ENCODE measurements at regions not wholly inside any gene's neighbourhood (a gene's known extent, or its start where the extent isn't known, plus 50 kb on each side); places are given as distances from the start of the nearest gene placed in this dataset.

DNA sequence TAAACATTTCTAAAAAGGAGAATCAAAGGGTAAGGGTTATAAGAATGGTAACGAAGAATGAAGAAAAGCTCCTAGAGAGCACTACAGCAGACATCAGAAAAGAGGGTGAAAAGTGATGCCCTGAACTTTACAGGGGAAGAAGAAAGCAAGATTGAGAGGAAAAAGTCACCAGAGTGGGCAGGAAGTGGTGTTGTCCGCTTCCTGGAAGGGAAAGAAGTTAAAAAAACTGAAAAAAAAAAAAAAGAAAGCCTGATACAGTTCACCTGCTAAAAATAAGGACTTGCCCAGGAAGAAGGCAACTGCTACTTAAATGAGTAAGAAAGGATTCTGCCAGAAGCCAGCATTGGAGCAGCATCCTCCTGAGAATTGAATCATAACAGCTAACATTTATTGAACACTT is 330.1 kb upstream of the PHF14 start:
- TF ChIP-seq EZH2phosphoT487 (conservative IDR thresholded peaks at IDR 0.05; ENCODE audit: low read length): no peak
- TF ChIP-seq, protein P1, sequence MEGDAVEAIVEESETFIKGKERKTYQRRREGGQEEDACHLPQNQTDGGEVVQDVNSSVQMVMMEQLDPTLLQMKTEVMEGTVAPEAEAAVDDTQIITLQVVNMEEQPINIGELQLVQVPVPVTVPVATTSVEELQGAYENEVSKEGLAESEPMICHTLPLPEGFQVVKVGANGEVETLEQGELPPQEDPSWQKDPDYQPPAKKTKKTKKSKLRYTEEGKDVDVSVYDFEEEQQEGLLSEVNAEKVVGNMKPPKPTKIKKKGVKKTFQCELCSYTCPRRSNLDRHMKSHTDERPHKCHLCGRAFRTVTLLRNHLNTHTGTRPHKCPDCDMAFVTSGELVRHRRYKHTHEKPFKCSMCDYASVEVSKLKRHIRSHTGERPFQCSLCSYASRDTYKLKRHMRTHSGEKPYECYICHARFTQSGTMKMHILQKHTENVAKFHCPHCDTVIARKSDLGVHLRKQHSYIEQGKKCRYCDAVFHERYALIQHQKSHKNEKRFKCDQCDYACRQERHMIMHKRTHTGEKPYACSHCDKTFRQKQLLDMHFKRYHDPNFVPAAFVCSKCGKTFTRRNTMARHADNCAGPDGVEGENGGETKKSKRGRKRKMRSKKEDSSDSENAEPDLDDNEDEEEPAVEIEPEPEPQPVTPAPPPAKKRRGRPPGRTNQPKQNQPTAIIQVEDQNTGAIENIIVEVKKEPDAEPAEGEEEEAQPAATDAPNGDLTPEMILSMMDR (IDR thresholded peaks at IDR 0.05; ENCODE audit: insufficient read depth, low read length, poor library complexity, severe bottlenecking): no peak
- no peaks in the 10 kb centered on the region for H4K20me1 ChIP-seq (ENCODE audit: low read depth, low read length)
- H3K36me3 ChIP-seq (ENCODE audit: low read length): no peaks in the 10 kb centered on the region
- H3K9me2 ChIP-seq (replicated peaks; ENCODE audit: insufficient read depth, low read length): no peaks in the 10 kb centered on the region
- H3K4me2 ChIP-seq (ENCODE audit: low read depth, low read length, poor library complexity, severe bottlenecking): no peak overlapping the region
- peaks cover 3% of the 10 kb centered on the region; the same call in 1 of the 2 replicates for H3K27me3 ChIP-seq (ENCODE audit: low read length)
- no peaks in the 10 kb centered on the region for H3F3A ChIP-seq (ENCODE audit: insufficient read depth)
- H2AFZ ChIP-seq (ENCODE audit: low read depth, low read length, severe bottlenecking): no peak overlapping the region
- no peak overlapping the region for H3K9ac ChIP-seq (ENCODE audit: low read length)
- H3K4me3 ChIP-seq (ENCODE audit: insufficient read depth, low read length, poor library complexity, severe bottlenecking): no peak overlapping the region
- no peak overlapping the region for H3K27ac ChIP-seq (ENCODE audit: low read depth, low read length)
- no peaks in the 10 kb centered on the region for H3K79me2 ChIP-seq (ENCODE audit: insufficient read depth, low read length)
- no peaks in the 10 kb centered on the region for H3K9me3 ChIP-seq (ENCODE audit: insufficient read depth, low read length)

DNA sequence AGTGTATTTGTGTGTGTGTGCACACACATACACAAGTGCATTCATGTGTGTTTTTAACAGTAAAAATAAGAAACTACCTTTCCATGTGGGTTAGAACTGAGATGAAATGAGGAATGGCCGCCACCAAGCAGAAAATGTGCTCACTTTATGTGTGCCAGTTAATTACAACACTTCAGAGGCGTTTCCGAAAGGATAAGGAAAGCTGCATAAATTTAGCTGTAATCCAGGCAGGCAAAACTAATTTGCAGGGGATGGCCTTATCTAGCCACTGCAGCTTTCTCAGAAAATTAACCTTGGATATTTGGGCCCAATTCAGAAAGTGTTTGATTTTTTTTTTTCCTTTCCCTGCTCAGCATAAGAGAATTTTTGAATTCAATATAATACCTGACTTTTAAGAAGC is 328.8 kb upstream of the PHF14 start:
- no peak overlapping the region for H3K4me2 ChIP-seq (ENCODE audit: low read depth, low read length, poor library complexity, severe bottlenecking)
- H3K9me2 ChIP-seq (replicated peaks; ENCODE audit: insufficient read depth, low read length): no peaks in the 10 kb centered on the region
- no peak overlapping the region for H3K4me3 ChIP-seq (ENCODE audit: insufficient read depth, low read length, poor library complexity, severe bottlenecking)
- no peak overlapping the region for H3K27ac ChIP-seq (ENCODE audit: low read depth, low read length)
- no peaks in the 10 kb centered on the region for H4K20me1 ChIP-seq (ENCODE audit: low read depth, low read length)
- H2AFZ ChIP-seq (ENCODE audit: low read depth, low read length, severe bottlenecking): no peak overlapping the region
- H3K9ac ChIP-seq (ENCODE audit: low read length): no peak overlapping the region
- TF ChIP-seq, protein P1 (IDR thresholded peaks at IDR 0.05; ENCODE audit: insufficient read depth, low read length, poor library complexity, severe bottlenecking): no peak
- no peak for TF ChIP-seq EZH2phosphoT487 (conservative IDR thresholded peaks at IDR 0.05; ENCODE audit: low read length)
- H3K9me3 ChIP-seq (ENCODE audit: insufficient read depth, low read length): no peaks in the 10 kb centered on the region
- H3K27me3 ChIP-seq (ENCODE audit: low read length): peaks cover 3% of the 10 kb centered on the region; the same call in 1 of the 2 replicates
- H3K36me3 ChIP-seq (ENCODE audit: low read length): no peaks in the 10 kb centered on the region
- no peaks in the 10 kb centered on the region for H3F3A ChIP-seq (ENCODE audit: insufficient read depth)
- no peaks in the 10 kb centered on the region for H3K79me2 ChIP-seq (ENCODE audit: insufficient read depth, low read length)

DNA sequence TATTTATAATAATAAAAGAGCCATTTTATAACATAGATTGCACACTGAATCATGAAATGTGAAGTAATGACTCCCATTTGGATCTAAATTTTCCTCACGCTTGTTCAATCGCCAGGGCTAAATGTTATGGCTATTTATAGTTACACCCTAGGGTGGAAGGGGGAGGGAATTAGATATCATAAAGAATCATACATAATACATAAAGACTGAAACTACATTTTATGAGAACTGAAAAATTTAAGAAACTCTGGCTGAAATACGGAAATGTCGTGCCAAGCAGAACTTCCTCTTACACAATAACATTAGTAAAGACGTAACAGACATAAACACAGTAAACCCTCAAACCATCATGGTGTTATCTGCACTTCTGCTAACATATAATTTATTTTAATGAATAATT is 327.5 kb upstream of the PHF14 start:
- no peaks in the 10 kb centered on the region for H3K9me3 ChIP-seq (ENCODE audit: insufficient read depth, low read length)
- TF ChIP-seq EZH2phosphoT487 (conservative IDR thresholded peaks at IDR 0.05; ENCODE audit: low read length): no peak
- TF ChIP-seq, protein P1 (IDR thresholded peaks at IDR 0.05; ENCODE audit: insufficient read depth, low read length, poor library complexity, severe bottlenecking): no peak
- H3K27me3 ChIP-seq (ENCODE audit: low read length): peaks cover 3% of the 10 kb centered on the region; the same call in 1 of the 2 replicates
- H3K4me2 ChIP-seq (ENCODE audit: low read depth, low read length, poor library complexity, severe bottlenecking): no peak overlapping the region
- no peak overlapping the region for H2AFZ ChIP-seq (ENCODE audit: low read depth, low read length, severe bottlenecking)
- H3K36me3 ChIP-seq (ENCODE audit: low read length): no peaks in the 10 kb centered on the region
- no peak overlapping the region for H3K27ac ChIP-seq (ENCODE audit: low read depth, low read length)
- no peaks in the 10 kb centered on the region for H3K9me2 ChIP-seq (replicated peaks; ENCODE audit: insufficient read depth, low read length)
- no peak overlapping the region for H3K9ac ChIP-seq (ENCODE audit: low read length)
- H3K4me3 ChIP-seq (ENCODE audit: insufficient read depth, low read length, poor library complexity, severe bottlenecking): no peak overlapping the region
- no peaks in the 10 kb centered on the region for H4K20me1 ChIP-seq (ENCODE audit: low read depth, low read length)
- H3K79me2 ChIP-seq (ENCODE audit: insufficient read depth, low read length): no peaks in the 10 kb centered on the region
- no peaks in the 10 kb centered on the region for H3F3A ChIP-seq (ENCODE audit: insufficient read depth)
